H1 (cell line): ENCODE measurements at regions not wholly inside any gene's neighbourhood (a gene's known extent, or its start where the extent isn't known, plus 50 kb on each side); places are given as distances from the start of the nearest gene placed in this dataset.

Source experiments
- CTCF ChIA-PET: fragments of 300-600 bp; sonication (Branson Sonifier 250); formaldehyde crosslinking; loops from one replicate; lab custom pipeline; 2021; ENCODE audit not compliant: partially characterized antibody; lab: Charles Lee
- POLR2A ChIA-PET: fragments of 300-600 bp; sonication (Branson Sonifier 250); formaldehyde crosslinking; loops from one replicate; lab custom pipeline; 2021; ENCODE audit warnings: inconsistent platforms; ENCODE audit not compliant: partially characterized antibody; lab: Charles Lee
- DNase-seq, 2 experiments: peaks; one replicate each; pipeline versions ENCODE4 v3.0.0 to v3.0.0-alpha.2; 2010 to 2022; ENCODE audit warnings: low spot score in 2 of 2, low read depth in 1 of 2, mixed read lengths in 1 of 2
- FAIRE-seq: peaks from 2 replicates; lab custom pipeline; 2011; peaks lifted over from hg19 to GRCh38; lab: Jason Lieb, UNC
- H2AFZ ChIP-seq: 2 replicates; pipeline ENCODE4 v1.8.1; 2012; ENCODE audit warnings: low read length, inconsistent platforms
- H2AK5ac ChIP-seq: 2 replicates; pipeline ENCODE4 v1.6.1; 2013; ENCODE audit warnings: low read depth, low read length
- H2BK120ac ChIP-seq: replicated peaks from 2 replicates; pipeline ENCODE3; 2013; ENCODE audit warnings: low read depth, low read length, inconsistent platforms
- H2BK12ac ChIP-seq: 2 replicates; pipeline ENCODE4 v1.6.1; 2013; ENCODE audit warnings: low read depth, low read length
- H2BK15ac ChIP-seq: 2 replicates; pipeline ENCODE4 v1.6.1; 2013; ENCODE audit warnings: low read length
- H2BK20ac ChIP-seq: 2 replicates; pipeline ENCODE4 v1.6.1; 2013; ENCODE audit warnings: low read length
- H2BK5ac ChIP-seq: 2 replicates; pipeline ENCODE4 v1.6.1; 2013; ENCODE audit warnings: low read depth, low read length
- H3K14ac ChIP-seq: 2 replicates; pipeline ENCODE4 v1.6.1; 2013; ENCODE audit warnings: inconsistent platforms; ENCODE audit not compliant: insufficient read length
- H3K18ac ChIP-seq: 2 replicates; pipeline ENCODE4 v1.6.1; 2013; ENCODE audit warnings: low read length; ENCODE audit errors: extremely low read depth
- H3K23ac ChIP-seq: 2 replicates; pipeline ENCODE4 v1.6.1; 2013; ENCODE audit warnings: inconsistent platforms; ENCODE audit not compliant: insufficient read length
- H3K23me2 ChIP-seq: 2 replicates; pipeline ENCODE4 v1.6.1; 2013; ENCODE audit warnings: low read depth, low read length
- H3K27ac ChIP-seq: 2 replicates; pipeline ENCODE4 v1.6.1; 2011; ENCODE audit warnings: low read depth, low read length, inconsistent platforms
- H3K27me3 ChIP-seq, 4 experiments: replicated peaks in 1 of 4; 1 replicate in 1 of 4; 2 replicates in 3 of 4; pipeline versions ENCODE4 v1.6.1 to v1.8.1; 2011 to 2013; ENCODE audit warnings: low read length in 3 of 4, mild to moderate bottlenecking in 3 of 4, inconsistent platforms in 2 of 4, mixed read lengths in 2 of 4, moderate library complexity in 1 of 4; ENCODE audit not compliant: control insufficient read depth in 3 of 4, insufficient read depth in 3 of 4; ENCODE audit errors: extremely low read depth in 1 of 4
- H3K36me3 ChIP-seq, 4 experiments: 2 replicates each; pipeline versions ENCODE4 v1.6.1 to v1.8.1; 2011 to 2013; ENCODE audit warnings: mild to moderate bottlenecking in 4 of 4, low read length in 3 of 4, moderate library complexity in 2 of 4, control low read depth in 1 of 4, inconsistent platforms in 1 of 4; ENCODE audit not compliant: insufficient read depth in 4 of 4, control insufficient read depth in 2 of 4
- H3K4ac ChIP-seq: replicated peaks from 2 replicates; pipeline ENCODE3; 2013; ENCODE audit warnings: low read length, low read depth, mixed read lengths, inconsistent platforms; ENCODE audit not compliant: insufficient read length
- H3K4me1 ChIP-seq, 4 experiments: replicated peaks in 1 of 4; 1 replicate in 1 of 4; 2 replicates in 3 of 4; pipeline versions ENCODE4 v1.6.1 to v1.8.1; 2011 to 2013; ENCODE audit warnings: low read length in 3 of 4, inconsistent platforms in 2 of 4, mixed read lengths in 1 of 4; ENCODE audit not compliant: insufficient read depth in 4 of 4, control insufficient read depth in 3 of 4
- H3K4me2 ChIP-seq, 2 experiments: 2 replicates each; pipeline versions ENCODE4 v1.6.1 to v1.8.1; 2011 to 2013; ENCODE audit warnings: low read depth in 2 of 2, low read length in 2 of 2, control low read depth in 1 of 2, inconsistent platforms in 1 of 2, mild to moderate bottlenecking in 1 of 2; ENCODE audit not compliant: insufficient read depth in 1 of 2
- H3K4me3 ChIP-seq, 4 experiments: fragments of 200-600, 300-600 bp in 1 of 4; sonication (generic), shearing (Covaris generic), sonication (Bioruptor Twin) in 1 of 4; 2 replicates each; pipeline versions ENCODE4 v1.5.1 to v1.8.1; 2011 to 2016; ENCODE audit warnings: low read length in 4 of 4, low read depth in 3 of 4, control low read depth in 2 of 4, inconsistent platforms in 2 of 4, mild to moderate bottlenecking in 2 of 4, mixed read lengths in 1 of 4, moderate library complexity in 1 of 4; ENCODE audit not compliant: insufficient read depth in 2 of 4; ENCODE audit errors: extremely low read depth in 1 of 4
- H3K56ac ChIP-seq: replicated peaks from 2 replicates; pipeline ENCODE3; 2013; ENCODE audit warnings: low read depth, mild to moderate bottlenecking, mixed read lengths, low read length, inconsistent platforms; ENCODE audit not compliant: insufficient read length
- H3K79me1 ChIP-seq: 2 replicates; pipeline ENCODE4 v1.6.1; 2013; ENCODE audit warnings: low read depth, low read length, control low read depth
- H3K79me2 ChIP-seq, 2 experiments: 2 replicates each; pipeline versions ENCODE4 v1.6.1 to v1.8.1; 2012 to 2013; ENCODE audit warnings: low read length in 2 of 2, mild to moderate bottlenecking in 2 of 2, inconsistent platforms in 1 of 2; ENCODE audit not compliant: insufficient read depth in 2 of 2, control insufficient read depth in 1 of 2
- H3K9ac ChIP-seq, 4 experiments: replicated peaks in 1 of 4; 1 replicate in 1 of 4; 2 replicates in 3 of 4; pipeline versions ENCODE4 v1.6.1 to v1.8.1; 2011 to 2013; ENCODE audit warnings: low read depth in 3 of 4, low read length in 3 of 4, control low read depth in 2 of 4, mild to moderate bottlenecking in 2 of 4, moderate library complexity in 2 of 4, inconsistent platforms in 1 of 4; ENCODE audit errors: extremely low read depth in 1 of 4
- H3K9me3 ChIP-seq, 2 experiments: 2 replicates each; pipeline versions ENCODE4 v1.6.1 to v1.8.1; 2012 to 2013; ENCODE audit warnings: mild to moderate bottlenecking in 2 of 2, moderate library complexity in 2 of 2, control low read depth in 1 of 2, inconsistent platforms in 1 of 2, low read depth in 1 of 2, low read length in 1 of 2, mixed read lengths in 1 of 2; ENCODE audit not compliant: insufficient read depth in 2 of 2
- H4K20me1 ChIP-seq, 2 experiments: replicated peaks in 1 of 2; 2 replicates each; pipeline versions ENCODE3 to v1.8.1; 2011 to 2013; ENCODE audit warnings: inconsistent platforms in 2 of 2, low read length in 2 of 2, mild to moderate bottlenecking in 1 of 2; ENCODE audit not compliant: insufficient read depth in 2 of 2, control insufficient read depth in 1 of 2
- H4K5ac ChIP-seq: 2 replicates; pipeline ENCODE4 v1.6.1; 2013; ENCODE audit warnings: low read length, low read depth, mixed read lengths, inconsistent platforms; ENCODE audit not compliant: insufficient read length
- H4K8ac ChIP-seq: 2 replicates; pipeline ENCODE4 v1.8.0; 2013; ENCODE audit warnings: mild to moderate bottlenecking, moderate library complexity, low read length, inconsistent platforms; ENCODE audit not compliant: insufficient read depth; ENCODE audit errors: extremely low read depth
- H4K91ac ChIP-seq: replicated peaks from 2 replicates; pipeline ENCODE3; 2013; ENCODE audit warnings: low read length, mixed read lengths, inconsistent platforms; ENCODE audit not compliant: insufficient read length
- BRCA1 ChIP-seq: IDR thresholded peaks from 2 replicates; pipeline ENCODE4 v1.6.1; 2012; ENCODE audit warnings: low read depth, low read length, improper control_type of control experiment
- CHD2 ChIP-seq: IDR thresholded peaks from 2 replicates; pipeline ENCODE4 v1.6.1; 2012; ENCODE audit warnings: low read length, improper control_type of control experiment
- GABPA ChIP-seq: IDR thresholded peaks from 2 replicates; pipeline ENCODE4 v1.6.1; 2011; ENCODE audit warnings: mild to moderate bottlenecking, low read length, moderate library complexity, borderline replicate concordance; ENCODE audit not compliant: insufficient read depth
- HDAC6 ChIP-seq: IDR thresholded peaks from one replicate; pipeline ENCODE4 v1.7.1; 2012; ENCODE audit warnings: low read depth, mild to moderate bottlenecking, inconsistent platforms, low read length, moderate library complexity
- KDM1A ChIP-seq: fragments of 200-600, 300-600 bp; sonication (generic); IDR thresholded peaks from 2 replicates; pipeline ENCODE4 v1.7.1; 2016; ENCODE audit warnings: mild to moderate bottlenecking, low read length, borderline replicate concordance
- RAD21 ChIP-seq, 2 experiments: IDR thresholded peaks in 1 of 2; conservative IDR thresholded peaks in 1 of 2; 2 replicates each; pipeline ENCODE4 v1.6.1; 2011; ENCODE audit warnings: low read depth in 2 of 2, low read length in 2 of 2, improper control_type of control experiment in 1 of 2, inconsistent platforms in 1 of 2, mild to moderate bottlenecking in 1 of 2, moderate library complexity in 1 of 2
- RFX5 ChIP-seq: IDR thresholded peaks from 2 replicates; pipeline ENCODE4 v1.6.1; 2011; ENCODE audit warnings: low read depth, low read length, improper control_type of control experiment, borderline replicate concordance
- SP2 ChIP-seq: IDR thresholded peaks from 2 replicates; pipeline ENCODE4 v1.6.1; 2012; ENCODE audit warnings: mild to moderate bottlenecking, low read length, inconsistent platforms
- SUZ12 ChIP-seq: fragments of 200-600 bp; sonication (generic); IDR thresholded peaks from 2 replicates; pipeline ENCODE4 v1.6.1; 2012; ENCODE audit warnings: mild to moderate bottlenecking, inconsistent platforms, low read length, moderate library complexity, mixed read lengths
- WGBS, 2 experiments: shearing (Covaris generic) in 1 of 2; methylation state at CpG; one replicate each; pipeline versions ENCODE4 v1.1.6 to v1.1.7; 2013 to 2015; ENCODE audit warnings: low lambda C conversion rate in 2 of 2, mixed read lengths in 2 of 2, inconsistent platforms in 1 of 2, low coverage in 1 of 2, missing lambda C conversion rate in 1 of 2; ENCODE audit not compliant: insufficient replicate concordance in 2 of 2, insufficient coverage in 1 of 2, insufficient read length in 1 of 2; ENCODE audit errors: extremely low coverage in 1 of 2, missing lambda C conversion rate in 1 of 2; 5-methylcytosine and 5-hydroxymethylcytosine counted together
- TF ChIP-seq, protein P1 (sequence below): IDR thresholded peaks from 2 replicates; pipeline ENCODE4 v1.6.1; 2012; ENCODE audit warnings: low read length, inconsistent platforms
- TF ChIP-seq, protein P2 (sequence below): IDR thresholded peaks from 2 replicates; pipeline ENCODE4 v1.6.1; 2011; ENCODE audit warnings: low read depth, mild to moderate bottlenecking, low read length; ENCODE audit not compliant: insufficient read depth
- TF ChIP-seq, protein P3 (sequence below): IDR thresholded peaks from 2 replicates; pipeline ENCODE4 v1.6.1; 2012; ENCODE audit warnings: inconsistent platforms

DNA sequence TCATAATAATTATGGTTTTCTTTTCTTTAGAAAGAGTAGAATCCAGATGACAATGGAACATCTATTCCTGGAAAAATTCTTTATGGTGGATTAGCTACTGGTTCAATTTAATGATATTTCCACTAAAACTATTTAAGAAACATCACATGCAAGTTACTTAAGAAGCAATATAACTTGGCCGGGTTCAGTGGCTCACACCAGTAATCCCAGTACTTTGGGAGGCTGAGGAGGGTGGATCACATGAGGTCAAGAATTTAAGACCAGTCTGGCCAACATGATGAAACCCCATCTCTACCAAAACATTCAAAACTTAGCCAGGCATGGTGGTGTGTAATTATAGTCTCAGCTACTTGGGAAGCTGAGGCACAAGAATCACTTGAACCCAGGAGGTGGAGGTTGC lies 65.9 kb upstream of the SMLR1 start:
- Histone ChIP-seq H3K27me3 (no peaks in the 10 kb centered on the region), H3K4me2 (no peak overlapping the region), H2BK20ac (no peak overlapping the region), H2AK5ac (no peak overlapping the region), H3K27ac (no peak overlapping the region), H3K9ac (no peak overlapping the region), H4K91ac (no peak overlapping the region), H3K14ac (no peak overlapping the region), H3K23me2 (no peaks in the 10 kb centered on the region; the same call in 1 of the 2 replicates), H3K56ac (no peak overlapping the region), H2BK12ac (no peak overlapping the region), H3K9me3 (no peaks in the 10 kb centered on the region), H3K4me1 (no peaks in the 10 kb centered on the region), H3K4ac (no peak overlapping the region), H4K5ac (no peak overlapping the region), H3K79me2 (no peaks in the 10 kb centered on the region), H3K4me3 (no peak overlapping the region), H2AFZ (no peak overlapping the region), H3K23ac (no peak overlapping the region), H2BK120ac (no peak overlapping the region), H2BK5ac (no peak overlapping the region), H3K18ac (no peak overlapping the region), H4K8ac (no peak overlapping the region), H3K36me3 (no peaks in the 10 kb centered on the region), H4K20me1 (no peaks in the 10 kb centered on the region), H3K79me1 (no peaks in the 10 kb centered on the region), H2BK15ac (no peak overlapping the region)
- DNase-seq = no peak
- CTCF ChIA-PET = interaction anchor here (0.6 to 1.6 kb wide), 9 partner anchors 15 to 730 kb away, joined by 3 to 8 read pairs (median 3); no protein-coding TSS in a partner anchor
- no peak for FAIRE-seq
- POLR2A ChIA-PET = no interaction called here
- WGBS, 2 experiments = 94% methylated on average over 1 of the region's 1 CpG; no CpG with 5 or more reads in 1 of the 2 experiments
- TF ChIP-seq HDAC6 (no peak), RAD21 (IDR thresholded peaks at IDR 0.05 in 1 of 2, conservative IDR thresholded peaks at IDR 0.05 in 1 of 2; ENCODE audit: low read depth in 2 of 2, low read length in 2 of 2) (no peak), SUZ12 (no peak), KDM1A (no peak), BRCA1 (no peak), CHD2 (no peak), RFX5 (no peak), GABPA (no peak), SP2 (no peak)
- TF ChIP-seq, protein P1, sequence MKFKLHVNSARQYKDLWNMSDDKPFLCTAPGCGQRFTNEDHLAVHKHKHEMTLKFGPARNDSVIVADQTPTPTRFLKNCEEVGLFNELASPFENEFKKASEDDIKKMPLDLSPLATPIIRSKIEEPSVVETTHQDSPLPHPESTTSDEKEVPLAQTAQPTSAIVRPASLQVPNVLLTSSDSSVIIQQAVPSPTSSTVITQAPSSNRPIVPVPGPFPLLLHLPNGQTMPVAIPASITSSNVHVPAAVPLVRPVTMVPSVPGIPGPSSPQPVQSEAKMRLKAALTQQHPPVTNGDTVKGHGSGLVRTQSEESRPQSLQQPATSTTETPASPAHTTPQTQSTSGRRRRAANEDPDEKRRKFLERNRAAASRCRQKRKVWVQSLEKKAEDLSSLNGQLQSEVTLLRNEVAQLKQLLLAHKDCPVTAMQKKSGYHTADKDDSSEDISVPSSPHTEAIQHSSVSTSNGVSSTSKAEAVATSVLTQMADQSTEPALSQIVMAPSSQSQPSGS = no peak
- TF ChIP-seq, protein P2, sequence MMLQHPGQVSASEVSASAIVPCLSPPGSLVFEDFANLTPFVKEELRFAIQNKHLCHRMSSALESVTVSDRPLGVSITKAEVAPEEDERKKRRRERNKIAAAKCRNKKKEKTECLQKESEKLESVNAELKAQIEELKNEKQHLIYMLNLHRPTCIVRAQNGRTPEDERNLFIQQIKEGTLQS = no peak
- TF ChIP-seq, protein P3, sequence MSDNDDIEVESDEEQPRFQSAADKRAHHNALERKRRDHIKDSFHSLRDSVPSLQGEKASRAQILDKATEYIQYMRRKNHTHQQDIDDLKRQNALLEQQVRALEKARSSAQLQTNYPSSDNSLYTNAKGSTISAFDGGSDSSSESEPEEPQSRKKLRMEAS = no peak
